Breast epithelium (tissue), 4 donors: ENCODE measurements at regions not wholly inside any gene's neighbourhood (a gene's known extent, or its start where the extent isn't known, plus 50 kb on each side); places are given as distances from the start of the nearest gene placed in this dataset.

Experiments used
- DNase-seq, 2 donors: peaks; one replicate each; pipeline ENCODE4 v3.0.0-alpha.2; 2019; ENCODE audit warnings: low spot score in 2 of 2
- H3K27ac ChIP-seq, 2 donors: fragments of 200-600 bp; sonication (generic) in 1 of 2; one replicate each; pipeline ENCODE4 v1.5.1; 2016 to 2019; ENCODE audit warnings: mild to moderate bottlenecking in 1 of 2
- H3K27me3 ChIP-seq, 2 donors: fragments of 200-600 bp; sonication (generic) in 1 of 2; one replicate each; pipeline versions ENCODE4 v1.5.1 to v1.6.0; 2017 to 2019; ENCODE audit warnings: control low read depth in 1 of 2, mild to moderate bottlenecking in 1 of 2
- H3K36me3 ChIP-seq: fragments of 200-600 bp; one replicate; pipeline ENCODE4 v1.5.1; 2019
- H3K4me1 ChIP-seq, 2 donors: fragments of 200-600 bp; sonication (generic); one replicate each; pipeline ENCODE4 v1.5.1; 2016 to 2019; ENCODE audit warnings: control low read depth in 1 of 2
- H3K4me3 ChIP-seq, 3 donors: fragments of 200-600 bp; sonication (generic); 1 replicate in 2 of 3; 2 replicates in 1 of 3; pipeline ENCODE4 v1.5.1; 2016 to 2019; ENCODE audit warnings: mild to moderate bottlenecking in 3 of 3, moderate library complexity in 2 of 3
- H3K9me3 ChIP-seq, 2 donors: fragments of 200-600 bp; sonication (generic) in 1 of 2; one replicate each; pipeline ENCODE4 v1.5.1; 2016 to 2019; ENCODE audit warnings: control low read depth in 1 of 2
- CTCF ChIP-seq, 3 donors: fragments of 450-650 bp; IDR thresholded peaks; one replicate each; pipeline ENCODE4 v1.5.1; 2016 to 2017; ENCODE audit warnings: antibody characterized with exemption in 3 of 3, mild to moderate bottlenecking in 3 of 3, moderate library complexity in 3 of 3
- POLR2A ChIP-seq: fragments of 450-650 bp; IDR thresholded peaks from one replicate; pipeline ENCODE4 v1.6.1; 2016; ENCODE audit warnings: antibody characterized with exemption, mild to moderate bottlenecking, moderate library complexity
- POLR2AphosphoS5 ChIP-seq, 3 donors: sonication (generic); formaldehyde crosslinking; IDR thresholded peaks; one replicate each; pipeline ENCODE4 v1.6.1; 2017; ENCODE audit warnings: antibody characterized with exemption in 3 of 3
- intact Hi-C: fragments of 100-400 bp; cut with DNase I; formaldehyde crosslinking; loops from one replicate; pipeline ENCODE4 v1.15.1; 2023; ENCODE audit warnings: low total_unique reads

GRCh38 chrX:117327373-117327772 is 789.2 kb downstream of the KLHL13 start:
- Histone ChIP-seq H3K4me1 (no peaks in the 10 kb centered on the region), H3K27ac (no peak overlapping the region), H3K4me3 (no peak overlapping the region), H3K36me3 (no peaks in the 10 kb centered on the region), H3K27me3 (peaks cover 0 to 3% of the 10 kb centered on the region in 2 donors), H3K9me3 (peaks cover 0 to 29% of the 10 kb centered on the region in 2 donors)
- DNase-seq: no peak
- TF ChIP-seq CTCF (IDR thresholded peaks at IDR 0.05): no peak
- intact Hi-C loops: no loop called here

- no peak overlapping the region for H3K27ac ChIP-seq
- TF ChIP-seq POLR2A (no peak), POLR2AphosphoS5 (IDR thresholded peaks at IDR 0.05) (no peak), CTCF (IDR thresholded peaks at IDR 0.05) (no peak)
- no peak for DNase-seq
- intact Hi-C loops: no loop called here
- no peaks in the 10 kb centered on the region for H3K36me3 ChIP-seq
- no peak overlapping the region for H3K4me3 ChIP-seq
- peaks cover 0 to 29% of the 10 kb centered on the region in 2 donors for H3K9me3 ChIP-seq
- peaks cover 0 to 3% of the 10 kb centered on the region in 2 donors for H3K27me3 ChIP-seq
- no peaks in the 10 kb centered on the region for H3K4me1 ChIP-seq
These were observed 790.9 kb downstream of the KLHL13 start for GRCh38 chrX:117325706-117326105.

GRCh38 chrX:117305168-117305766 is 811.3 kb downstream of the KLHL13 start:
- Histone ChIP-seq H3K4me1 (no peaks in the 10 kb centered on the region), H3K4me3 (no peak overlapping the region), H3K36me3 (no peaks in the 10 kb centered on the region), H3K27ac (no peak overlapping the region), H3K27me3 (peaks cover 0 to 10% of the 10 kb centered on the region in 2 donors), H3K9me3 (peaks cover 0 to 2% of the 10 kb centered on the region in 2 donors)
- DNase-seq: no peak
- intact Hi-C loops: no loop called here
- TF ChIP-seq CTCF (IDR thresholded peaks at IDR 0.05) (no peak), POLR2AphosphoS5 (IDR thresholded peaks at IDR 0.05) (no peak), POLR2A (no peak)

GRCh38 chrX:117301086-117301485 is 815.5 kb downstream of the KLHL13 start:
- intact Hi-C loops: no loop called here
- TF ChIP-seq CTCF (IDR thresholded peaks at IDR 0.05): no peak
- TF ChIP-seq POLR2AphosphoS5 (IDR thresholded peaks at IDR 0.05): no peak
- no peak for TF ChIP-seq POLR2A
- Histone ChIP-seq H3K9me3 (peaks cover 0 to 5% of the 10 kb centered on the region in 2 donors), H3K4me1 (no peaks in the 10 kb centered on the region), H3K27me3 (peaks cover 0 to 10% of the 10 kb centered on the region in 2 donors), H3K36me3 (no peaks in the 10 kb centered on the region), H3K27ac (no peak overlapping the region), H3K4me3 (no peak overlapping the region)
- no peak for DNase-seq

- Histone ChIP-seq H3K27ac (no peak overlapping the region), H3K27me3 (no peaks in the 10 kb centered on the region), H3K4me3 (no peak overlapping the region), H3K36me3 (no peaks in the 10 kb centered on the region), H3K4me1 (no peaks in the 10 kb centered on the region), H3K9me3 (peaks cover 6 to 7% of the 10 kb centered on the region in 2 donors)
- no peak for TF ChIP-seq CTCF (IDR thresholded peaks at IDR 0.05)
- intact Hi-C loops: no loop called here
- DNase-seq: no peak
These were observed 824.9 kb downstream of the KLHL13 start for GRCh38 chrX:117291760-117292159.
